GM10266 (cell line): ENCODE measurements at regions not wholly inside any gene's neighbourhood (a gene's known extent, or its start where the extent isn't known, plus 50 kb on each side); places are given as distances from the start of the nearest gene placed in this dataset.

Source experiments
- DNase-seq: peaks from one replicate; pipeline ENCODE4 v3.0.0; 2012; ENCODE audit errors: extremely low spot score
- TF ChIP-seq, protein P1 (sequence below): IDR thresholded peaks from 2 replicates; pipeline ENCODE4 v1.5.1; 2012; ENCODE audit warnings: mild to moderate bottlenecking, low read depth; ENCODE audit not compliant: control insufficient read depth, insufficient read depth; ENCODE audit errors: missing control alignments

GRCh38 chr4:111793433-111794091 is 351.7 kb upstream of the FAM241A start:
- DNase-seq: no peak
- TF ChIP-seq, protein P1, sequence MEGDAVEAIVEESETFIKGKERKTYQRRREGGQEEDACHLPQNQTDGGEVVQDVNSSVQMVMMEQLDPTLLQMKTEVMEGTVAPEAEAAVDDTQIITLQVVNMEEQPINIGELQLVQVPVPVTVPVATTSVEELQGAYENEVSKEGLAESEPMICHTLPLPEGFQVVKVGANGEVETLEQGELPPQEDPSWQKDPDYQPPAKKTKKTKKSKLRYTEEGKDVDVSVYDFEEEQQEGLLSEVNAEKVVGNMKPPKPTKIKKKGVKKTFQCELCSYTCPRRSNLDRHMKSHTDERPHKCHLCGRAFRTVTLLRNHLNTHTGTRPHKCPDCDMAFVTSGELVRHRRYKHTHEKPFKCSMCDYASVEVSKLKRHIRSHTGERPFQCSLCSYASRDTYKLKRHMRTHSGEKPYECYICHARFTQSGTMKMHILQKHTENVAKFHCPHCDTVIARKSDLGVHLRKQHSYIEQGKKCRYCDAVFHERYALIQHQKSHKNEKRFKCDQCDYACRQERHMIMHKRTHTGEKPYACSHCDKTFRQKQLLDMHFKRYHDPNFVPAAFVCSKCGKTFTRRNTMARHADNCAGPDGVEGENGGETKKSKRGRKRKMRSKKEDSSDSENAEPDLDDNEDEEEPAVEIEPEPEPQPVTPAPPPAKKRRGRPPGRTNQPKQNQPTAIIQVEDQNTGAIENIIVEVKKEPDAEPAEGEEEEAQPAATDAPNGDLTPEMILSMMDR: no peak

DNA sequence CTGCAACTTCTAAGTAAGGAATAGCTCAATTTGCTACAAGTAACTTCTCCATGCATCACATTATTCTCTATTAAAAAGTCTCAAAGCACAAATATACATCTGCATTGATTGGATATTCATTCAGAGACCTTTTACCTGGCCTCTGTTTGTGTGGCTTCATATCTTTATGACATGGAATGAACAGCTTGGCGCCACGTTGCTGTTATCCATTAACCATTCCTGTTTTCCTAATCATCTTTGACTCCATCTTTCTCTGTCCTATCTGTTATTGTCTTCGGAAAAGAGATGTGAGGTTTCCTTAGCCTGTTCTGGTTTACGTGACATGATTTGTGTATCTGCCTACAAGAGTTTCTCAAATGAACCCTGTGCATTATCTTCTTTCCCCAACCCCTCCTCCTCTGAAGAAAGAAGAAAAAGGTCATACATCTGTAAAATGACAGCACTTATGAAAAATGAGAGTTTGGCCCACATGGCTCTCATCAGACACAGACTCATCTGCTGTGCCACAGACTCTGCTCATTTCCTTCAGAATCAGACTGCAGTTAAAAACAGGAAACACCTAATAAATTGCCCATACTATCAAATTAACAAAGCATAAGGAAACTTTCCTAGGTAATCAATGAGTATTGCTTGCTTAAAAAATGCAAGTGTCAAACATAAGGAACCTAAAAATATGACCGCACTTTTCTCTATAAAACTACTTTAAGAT is 347.6 kb upstream of the FAM241A start:
- DNase-seq: no peak
- TF ChIP-seq, protein P1: no peak

GRCh38 chr4:111798840-111799239 is 346.4 kb upstream of the FAM241A start:
- DNase-seq: no peak
- TF ChIP-seq, protein P1: no peak

- DNase-seq: no peak
- TF ChIP-seq, protein P1: no peak
Observed at GRCh38 chr4:111800551-111800950, 344.7 kb upstream of the FAM241A start.

- TF ChIP-seq, protein P1: no peak
- no peak for DNase-seq
Observed at GRCh38 chr4:111802191-111802590, 343.1 kb upstream of the FAM241A start.

DNA sequence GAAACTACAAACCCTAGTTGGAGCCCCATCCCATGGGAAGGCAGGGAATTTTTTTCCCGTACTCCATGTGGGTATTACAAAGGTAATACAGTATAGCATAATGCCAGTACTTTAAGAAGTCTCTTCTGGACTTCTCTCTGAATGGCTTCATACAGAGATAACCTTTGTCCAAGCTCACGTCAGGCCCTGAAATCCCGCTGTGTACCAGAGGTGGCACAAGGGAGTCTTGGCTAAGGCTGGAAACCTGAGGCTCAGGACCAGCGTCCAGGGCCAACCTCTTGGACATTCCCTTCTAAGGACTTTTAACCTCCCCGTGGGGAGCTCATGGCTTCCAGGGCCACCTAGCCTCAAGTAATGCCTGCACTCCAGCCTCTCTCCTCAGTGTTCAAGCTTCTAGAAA is 338.9 kb upstream of the FAM241A start:
- no peak for DNase-seq
- TF ChIP-seq, protein P1: no peak

- TF ChIP-seq, protein P1: no peak
- no peak for DNase-seq
Observed at GRCh38 chr4:111807576-111807975, 337.7 kb upstream of the FAM241A start.
